ENCODE measurements at regions not wholly inside any gene's neighbourhood (a gene's known extent, or its start where the extent isn't known, plus 50 kb on each side); places are given as distances from the start of the nearest gene placed in this dataset.

- TF ChIP-seq, protein P1, sequence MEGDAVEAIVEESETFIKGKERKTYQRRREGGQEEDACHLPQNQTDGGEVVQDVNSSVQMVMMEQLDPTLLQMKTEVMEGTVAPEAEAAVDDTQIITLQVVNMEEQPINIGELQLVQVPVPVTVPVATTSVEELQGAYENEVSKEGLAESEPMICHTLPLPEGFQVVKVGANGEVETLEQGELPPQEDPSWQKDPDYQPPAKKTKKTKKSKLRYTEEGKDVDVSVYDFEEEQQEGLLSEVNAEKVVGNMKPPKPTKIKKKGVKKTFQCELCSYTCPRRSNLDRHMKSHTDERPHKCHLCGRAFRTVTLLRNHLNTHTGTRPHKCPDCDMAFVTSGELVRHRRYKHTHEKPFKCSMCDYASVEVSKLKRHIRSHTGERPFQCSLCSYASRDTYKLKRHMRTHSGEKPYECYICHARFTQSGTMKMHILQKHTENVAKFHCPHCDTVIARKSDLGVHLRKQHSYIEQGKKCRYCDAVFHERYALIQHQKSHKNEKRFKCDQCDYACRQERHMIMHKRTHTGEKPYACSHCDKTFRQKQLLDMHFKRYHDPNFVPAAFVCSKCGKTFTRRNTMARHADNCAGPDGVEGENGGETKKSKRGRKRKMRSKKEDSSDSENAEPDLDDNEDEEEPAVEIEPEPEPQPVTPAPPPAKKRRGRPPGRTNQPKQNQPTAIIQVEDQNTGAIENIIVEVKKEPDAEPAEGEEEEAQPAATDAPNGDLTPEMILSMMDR (IDR thresholded peaks at IDR 0.05): no peak
- TF ChIP-seq POLR2A (IDR thresholded peaks at IDR 0.05): no peak
- no peak for TF ChIP-seq POLR2AphosphoS5 (IDR thresholded peaks at IDR 0.05)
Observed at GRCh38 chr10:85266808-85267207, 938.4 kb downstream of the CCSER2 start.

Measured in gastroesophageal sphincter (tissue), 3 donors.